Peyer's patch (tissue), 4 donors: ENCODE measurements at regions not wholly inside any gene's neighbourhood (a gene's known extent, or its start where the extent isn't known, plus 50 kb on each side); places are given as distances from the start of the nearest gene placed in this dataset.

Experiments
- DNase-seq, 3 donors: peaks; one replicate each; pipeline ENCODE4 v3.0.0-alpha.2; 2017 to 2019
- H3K27ac ChIP-seq, 4 donors: fragments of 200-600 bp; sonication (generic); one replicate each; pipeline ENCODE4 v1.5.1; 2016 to 2019
- H3K27me3 ChIP-seq, 2 donors: fragments of 200-600 bp; sonication (generic); one replicate each; pipeline ENCODE4 v1.5.1; 2019
- H3K36me3 ChIP-seq, 3 donors: fragments of 200-600 bp; sonication (generic); one replicate each; pipeline ENCODE4 v1.5.1; 2016 to 2019
- H3K4me1 ChIP-seq, 4 donors: fragments of 200-600 bp; sonication (generic); one replicate each; pipeline ENCODE4 v1.5.1; 2016 to 2019
- H3K4me3 ChIP-seq, 4 donors: fragments of 200-600 bp; sonication (generic); 1 replicate in 3 of 4; 2 replicates in 1 of 4; pipeline ENCODE4 v1.5.1; 2016 to 2019; ENCODE audit warnings: mild to moderate bottlenecking in 1 of 4
- H3K9me3 ChIP-seq, 4 donors: fragments of 200-600 bp; sonication (generic); one replicate each; pipeline ENCODE4 v1.5.1; 2016 to 2019; ENCODE audit warnings: mild to moderate bottlenecking in 1 of 4
- CTCF ChIP-seq, 6 experiments: fragments of 450-650 bp in 4 of 6; fragments of 200-600 bp in 2 of 6; sonication (generic) in 1 of 6; IDR thresholded peaks; one replicate each; pipeline ENCODE4 v1.5.1; 2017 to 2019; ENCODE audit warnings: antibody characterized with exemption in 6 of 6, mild to moderate bottlenecking in 3 of 6, moderate library complexity in 1 of 6
- POLR2A ChIP-seq, 2 donors: fragments of 450-650 bp; IDR thresholded peaks; one replicate each; pipeline ENCODE4 v1.5.1; 2017; ENCODE audit warnings: antibody characterized with exemption in 2 of 2, mild to moderate bottlenecking in 2 of 2, moderate library complexity in 2 of 2

GRCh38 chr14:29078810-29079522, 312.4 kb downstream of the FOXG1 start:
- Histone ChIP-seq H3K9me3 (no peaks in the 10 kb centered on the region), H3K4me3 (no peak overlapping the region), H3K27ac (no peak overlapping the region), H3K27me3 (no peaks in the 10 kb centered on the region), H3K4me1 (no peaks in the 10 kb centered on the region), H3K36me3 (no peaks in the 10 kb centered on the region)
- TF ChIP-seq CTCF (IDR thresholded peaks at IDR 0.05): no peak
- TF ChIP-seq POLR2A (IDR thresholded peaks at IDR 0.05): no peak
- no peak for DNase-seq

- DNase-seq: no peak
Measured at GRCh38 chr14:29085546-29085945, 319.0 kb downstream of the FOXG1 start.

GRCh38 chr14:29089849-29090248, 323.3 kb downstream of the FOXG1 start:
- Histone ChIP-seq H3K4me3 (no peak overlapping the region), H3K27me3 (no peaks in the 10 kb centered on the region), H3K36me3 (no peaks in the 10 kb centered on the region), H3K27ac (no peak overlapping the region), H3K9me3 (no peaks in the 10 kb centered on the region), H3K4me1 (no peaks in the 10 kb centered on the region)
- TF ChIP-seq CTCF (IDR thresholded peaks at IDR 0.05): no peak
- TF ChIP-seq POLR2A (IDR thresholded peaks at IDR 0.05): no peak
- no peak for DNase-seq

More at GRCh38 chr14:29085546-29085945, 319.0 kb downstream of the FOXG1 start:
- no peaks in the 10 kb centered on the region for H3K4me1 ChIP-seq
- no peaks in the 10 kb centered on the region for H3K27me3 ChIP-seq
- no peak overlapping the region for H3K27ac ChIP-seq
- no peak overlapping the region for H3K4me3 ChIP-seq
- no peaks in the 10 kb centered on the region for H3K9me3 ChIP-seq
- no peak for TF ChIP-seq CTCF (IDR thresholded peaks at IDR 0.05)
- TF ChIP-seq POLR2A (IDR thresholded peaks at IDR 0.05): no peak
- H3K36me3 ChIP-seq: no peaks in the 10 kb centered on the region

- H3K4me1 ChIP-seq: no peaks in the 10 kb centered on the region
- no peaks in the 10 kb centered on the region for H3K36me3 ChIP-seq
- H3K27ac ChIP-seq: no peak overlapping the region
- TF ChIP-seq POLR2A (IDR thresholded peaks at IDR 0.05) (no peak), CTCF (IDR thresholded peaks at IDR 0.05) (no peak)
- DNase-seq: no peak
- no peak overlapping the region for H3K4me3 ChIP-seq
- no peaks in the 10 kb centered on the region for H3K27me3 ChIP-seq
- H3K9me3 ChIP-seq: no peaks in the 10 kb centered on the region
Measured at GRCh38 chr14:29092121-29092520, 325.5 kb downstream of the FOXG1 start.

- no peak for DNase-seq
- TF ChIP-seq POLR2A (IDR thresholded peaks at IDR 0.05) (no peak), CTCF (IDR thresholded peaks at IDR 0.05) (no peak)
- Histone ChIP-seq H3K27ac (no peak overlapping the region), H3K27me3 (no peaks in the 10 kb centered on the region), H3K9me3 (no peaks in the 10 kb centered on the region), H3K36me3 (no peaks in the 10 kb centered on the region), H3K4me1 (no peaks in the 10 kb centered on the region), H3K4me3 (no peak overlapping the region)
Measured at GRCh38 chr14:29097476-29097875, 330.9 kb downstream of the FOXG1 start.

GRCh38 chr14:29098656-29099055, 332.1 kb downstream of the FOXG1 start:
- DNase-seq: no peak
- no peaks in the 10 kb centered on the region for H3K36me3 ChIP-seq
- H3K27ac ChIP-seq: no peak overlapping the region
- H3K4me3 ChIP-seq: no peak overlapping the region
- no peaks in the 10 kb centered on the region for H3K9me3 ChIP-seq
- H3K27me3 ChIP-seq: no peaks in the 10 kb centered on the region
- no peaks in the 10 kb centered on the region for H3K4me1 ChIP-seq
- TF ChIP-seq CTCF (IDR thresholded peaks at IDR 0.05): no peak
- no peak for TF ChIP-seq POLR2A (IDR thresholded peaks at IDR 0.05)
